T-cell (primary cell): ENCODE measurements at regions not wholly inside any gene's neighbourhood (a gene's known extent, or its start where the extent isn't known, plus 50 kb on each side); places are given as distances from the start of the nearest gene placed in this dataset.

Experiments
- ATAC-seq, 4 experiments: fragments of 200-7000 bp in 3 of 4; fragments of 150-1000 bp in 1 of 4; cut with Tn5 transposase; replicated peaks in 1 of 4; 1 replicate in 3 of 4; 2 replicates in 1 of 4; pipeline ENCODE4 v1.10.0; 2021; ENCODE audit warnings: moderate library complexity in 3 of 4, mild to moderate bottlenecking in 2 of 4, moderate number of reproducible peaks in 1 of 4
- CTCF ChIA-PET, 2 donors: fragments of 300-600 bp; sonication (Branson Sonifier 250); formaldehyde crosslinking; loops; one replicate each; lab custom pipeline; 2022; ENCODE audit warnings: antibody characterized with exemption in 2 of 2; lab: Charles Lee
- POLR2A ChIA-PET, 2 donors: fragments of 300-600 bp; sonication (Branson Sonifier 250); formaldehyde crosslinking; loops; one replicate each; lab custom pipeline; 2022; ENCODE audit warnings: antibody characterized with exemption in 2 of 2; lab: Charles Lee
- DNase-seq, 35 experiments: peaks; one replicate each; pipeline versions ENCODE4 v3.0.0 to v3.0.0-alpha.2; 2013 to 2023
- H3K27ac ChIP-seq: one replicate; pipeline ENCODE4 v1.5.1; 2013; ENCODE audit warnings: low read length
- H3K27me3 ChIP-seq, 2 experiments: replicated peaks in 1 of 2; 1 replicate in 1 of 2; 2 replicates in 1 of 2; pipeline versions ENCODE4 v1.6.1 to v1.7.0; 2013; ENCODE audit warnings: low read length in 1 of 2, mixed read lengths in 1 of 2; ENCODE audit not compliant: control insufficient read depth in 2 of 2, insufficient read depth in 2 of 2; ENCODE audit errors: extremely low read depth in 1 of 2
- H3K36me3 ChIP-seq, 2 donors: 1 replicate in 1 of 2; 2 replicates in 1 of 2; pipeline versions ENCODE4 v1.6.1 to v1.7.0; 2013; ENCODE audit warnings: low read length in 1 of 2; ENCODE audit not compliant: control insufficient read depth in 2 of 2, insufficient read depth in 1 of 2; ENCODE audit errors: extremely low read depth in 1 of 2
- H3K4me1 ChIP-seq, 2 experiments: 1 replicate in 1 of 2; 2 replicates in 1 of 2; pipeline versions ENCODE4 v1.6.1 to v1.7.0; 2013; ENCODE audit warnings: low read length in 2 of 2, mixed read lengths in 1 of 2; ENCODE audit not compliant: insufficient read depth in 2 of 2, control insufficient read depth in 1 of 2; ENCODE audit errors: extremely low read depth in 1 of 2
- H3K4me3 ChIP-seq, 2 donors: 1 replicate in 1 of 2; 2 replicates in 1 of 2; pipeline versions ENCODE4 v1.5.1 to v1.7.0; 2013; ENCODE audit warnings: mild to moderate bottlenecking in 2 of 2, low read length in 1 of 2, moderate library complexity in 1 of 2; ENCODE audit not compliant: control insufficient read depth in 1 of 2; ENCODE audit errors: extremely low read depth in 1 of 2
- H3K9me3 ChIP-seq: 2 replicates; pipeline ENCODE4 v1.7.0; 2013
- H3K27ac Mint-ChIP-seq, 2 donors: one replicate each; pipeline ENCODE4 v1.8.0; 2020 to 2021; ENCODE audit warnings: mild to moderate bottlenecking in 2 of 2, mixed read lengths in 2 of 2
- H3K27me3 Mint-ChIP-seq, 2 donors: one replicate each; pipeline ENCODE4 v1.8.0; 2021 to 2022; ENCODE audit warnings: mixed read lengths in 2 of 2
- H3K36me3 Mint-ChIP-seq: one replicate; pipeline ENCODE4 v1.8.0; 2021; ENCODE audit warnings: mixed read lengths
- H3K4me1 Mint-ChIP-seq, 3 donors: one replicate each; pipeline ENCODE4 v1.8.0; 2020 to 2022; ENCODE audit warnings: mixed read lengths in 3 of 3, mild to moderate bottlenecking in 1 of 3
- H3K4me3 Mint-ChIP-seq, 3 donors: one replicate each; pipeline ENCODE4 v1.8.0; 2020 to 2022; ENCODE audit warnings: mild to moderate bottlenecking in 3 of 3, mixed read lengths in 3 of 3, moderate library complexity in 3 of 3
- H3K9me3 Mint-ChIP-seq, 3 donors: one replicate each; pipeline ENCODE4 v1.8.0; 2020 to 2022; ENCODE audit warnings: mixed read lengths in 3 of 3
- WGBS: methylation state at CpG from one replicate; pipeline ENCODE4 v1.1.5; 2013; ENCODE audit warnings: missing lambda C conversion rate; ENCODE audit not compliant: insufficient coverage; 5-methylcytosine and 5-hydroxymethylcytosine counted together

GRCh38 chr17:12410717-12411116 is 255.0 kb upstream of the MYOCD start:
- ATAC-seq (no peak), DNase-seq (no peak)
- no peaks in the 10 kb centered on the region for H3K36me3 Mint-ChIP-seq
- no peaks in the 10 kb centered on the region for H3K27me3 ChIP-seq
- H3K27ac ChIP-seq, result no peak overlapping the region
- no peaks in the 10 kb centered on the region for H3K27me3 Mint-ChIP-seq
- H3K4me1 Mint-ChIP-seq, result no peaks in the 10 kb centered on the region
- no peak overlapping the region for H3K4me3 ChIP-seq
- H3K4me3 Mint-ChIP-seq, result no peak overlapping the region
- POLR2A ChIA-PET, result no interaction called here
- no peak overlapping the region for H3K27ac Mint-ChIP-seq
- no peaks in the 10 kb centered on the region for H3K36me3 ChIP-seq
- no peaks in the 10 kb centered on the region for H3K4me1 ChIP-seq
- no peaks in the 10 kb centered on the region for H3K9me3 ChIP-seq
- H3K9me3 Mint-ChIP-seq, result peaks cover 3 to 7% (median 6%) of the 10 kb centered on the region in 3 donors
- 91% methylated on average over 6 of the region's 6 CpGs for WGBS
- CTCF ChIA-PET, result no interaction called here

DNA sequence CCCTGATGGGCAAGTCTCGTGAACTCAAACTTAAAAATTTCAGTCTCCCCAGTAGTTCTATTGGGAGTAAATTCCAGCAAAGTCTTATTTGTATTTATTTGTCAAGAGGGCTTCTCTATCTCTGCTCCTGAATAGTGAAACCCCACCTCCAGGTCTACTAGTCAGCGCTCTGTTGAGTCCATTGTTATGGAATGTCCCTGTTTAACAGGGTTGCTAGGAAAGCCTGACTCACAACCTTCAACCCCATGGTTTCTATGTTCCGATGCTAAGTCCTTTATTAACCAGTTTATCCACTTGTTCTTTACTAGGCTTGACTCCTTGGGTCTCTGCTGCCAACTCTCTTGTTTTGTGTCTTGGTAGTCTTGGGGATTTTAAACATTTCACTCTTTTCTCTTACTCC is 250.7 kb upstream of the MYOCD start:
- Mint-ChIP-seq H3K4me3 (no peak overlapping the region), H3K4me1 (no peaks in the 10 kb centered on the region), H3K9me3 (peaks cover 3 to 17% (median 10%) of the 10 kb centered on the region in 3 donors), H3K27ac (no peak overlapping the region), H3K27me3 (no peaks in the 10 kb centered on the region), H3K36me3 (no peaks in the 10 kb centered on the region)
- CTCF ChIA-PET, result no interaction called here
- Histone ChIP-seq H3K27me3 (no peaks in the 10 kb centered on the region), H3K9me3 (no peaks in the 10 kb centered on the region), H3K4me1 (no peaks in the 10 kb centered on the region), H3K36me3 (no peaks in the 10 kb centered on the region), H3K4me3 (no peak overlapping the region), H3K27ac (no peak overlapping the region)
- no peak for ATAC-seq
- POLR2A ChIA-PET, result no interaction called here
- no peak for DNase-seq
- WGBS, result no CpG with 5 or more reads among the region's 3 CpGs

DNA sequence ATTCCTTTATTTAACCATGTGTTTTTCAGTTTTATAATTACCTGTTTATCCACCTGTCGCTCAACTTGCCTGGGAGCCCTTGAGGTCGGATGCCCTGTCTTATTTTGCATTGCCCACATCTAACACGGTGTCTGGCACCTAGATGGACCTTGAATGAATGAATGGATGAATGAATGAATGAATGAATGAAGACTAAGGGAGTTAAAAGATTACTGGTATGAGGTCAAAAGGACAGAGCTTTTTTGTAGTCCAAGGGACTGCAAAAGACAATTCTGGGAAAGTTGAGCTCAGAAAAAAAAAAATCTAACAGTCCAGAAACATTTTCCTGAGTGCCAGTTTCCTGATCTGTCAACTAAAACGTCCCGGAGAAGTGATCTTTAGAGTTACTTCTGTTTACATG is 244.6 kb upstream of the MYOCD start:
- Mint-ChIP-seq H3K27me3 (no peaks in the 10 kb centered on the region), H3K4me1 (no peaks in the 10 kb centered on the region), H3K9me3 (peaks cover 12 to 25% (median 22%) of the 10 kb centered on the region in 3 donors), H3K27ac (no peak overlapping the region), H3K36me3 (no peaks in the 10 kb centered on the region), H3K4me3 (no peak overlapping the region)
- 14% methylated on average over 2 of the region's 5 CpGs for WGBS
- Histone ChIP-seq H3K9me3 (no peaks in the 10 kb centered on the region), H3K4me1 (no peaks in the 10 kb centered on the region), H3K27me3 (no peaks in the 10 kb centered on the region), H3K36me3 (no peaks in the 10 kb centered on the region), H3K27ac (no peak overlapping the region), H3K4me3 (no peak overlapping the region)
- POLR2A ChIA-PET, result no interaction called here
- DNase-seq (no peak), ATAC-seq (no peak)
- CTCF ChIA-PET, result no interaction called here

DNA sequence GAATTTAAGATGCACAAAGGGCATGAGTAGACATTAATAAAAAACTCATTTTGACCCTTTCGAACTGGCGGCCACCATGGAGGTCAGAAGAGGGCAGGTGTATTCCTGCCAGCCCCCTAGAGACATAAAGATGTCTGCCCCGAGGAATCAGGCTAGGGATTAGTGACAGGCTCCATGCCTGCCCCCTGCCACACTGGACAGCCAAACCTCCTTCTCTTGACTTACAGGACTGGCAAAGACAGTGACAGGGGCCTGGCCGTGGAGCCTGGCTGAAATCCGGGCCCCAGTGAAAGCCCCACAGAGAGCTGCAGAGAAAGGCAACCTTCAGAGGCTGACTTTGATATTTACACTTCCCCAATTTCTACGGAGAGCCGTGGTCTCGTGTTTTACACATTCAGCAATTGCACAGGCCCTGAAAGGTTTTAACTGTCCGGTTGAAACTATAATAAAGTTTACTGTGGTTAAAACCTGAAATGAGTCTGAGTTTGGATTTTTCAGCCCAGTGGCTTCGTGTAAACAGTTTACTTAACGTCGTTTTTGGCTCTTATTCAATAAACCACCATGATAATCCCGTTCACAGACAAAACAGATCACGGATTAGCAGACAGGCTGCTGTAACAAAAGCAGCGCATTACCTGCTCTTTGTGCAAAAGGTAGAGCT is 243.9 kb upstream of the MYOCD start:
- ATAC-seq (no peak), DNase-seq (no peak)
- Histone ChIP-seq H3K4me3 (no peak overlapping the region), H3K36me3 (no peaks in the 10 kb centered on the region), H3K4me1 (no peaks in the 10 kb centered on the region), H3K27ac (no peak overlapping the region), H3K9me3 (no peaks in the 10 kb centered on the region), H3K27me3 (no peaks in the 10 kb centered on the region)
- Mint-ChIP-seq H3K9me3 (peaks cover 12 to 24% (median 22%) of the 10 kb centered on the region in 3 donors), H3K36me3 (no peaks in the 10 kb centered on the region), H3K27ac (no peak overlapping the region), H3K4me3 (no peak overlapping the region), H3K4me1 (no peaks in the 10 kb centered on the region), H3K27me3 (no peaks in the 10 kb centered on the region)
- 57% methylated on average over 9 of the region's 15 CpGs for WGBS
- CTCF ChIA-PET, result no interaction called here
- POLR2A ChIA-PET, result no interaction called here

DNA sequence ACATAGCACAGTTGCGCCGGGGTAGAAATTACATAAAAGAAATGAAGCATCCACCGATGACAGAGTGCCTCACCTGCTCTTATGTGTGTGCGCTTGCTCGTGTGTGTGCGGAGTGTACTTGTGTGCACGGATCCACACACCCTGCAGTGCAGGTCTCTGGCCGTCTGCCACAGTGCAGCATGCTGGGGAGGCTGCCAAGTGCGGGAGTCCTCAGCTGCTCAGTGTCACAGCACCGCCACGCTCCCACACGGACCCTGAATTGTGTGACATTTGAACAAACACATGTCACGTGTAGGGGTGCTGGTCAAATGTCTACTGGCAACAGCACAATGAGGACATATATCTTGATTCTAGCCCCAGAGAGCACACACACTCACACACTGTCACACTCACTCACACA is 243.0 kb upstream of the MYOCD start:
- no peak overlapping the region for H3K4me3 ChIP-seq
- H3K4me3 Mint-ChIP-seq, result no peak overlapping the region
- no peaks in the 10 kb centered on the region for H3K36me3 Mint-ChIP-seq
- ATAC-seq (no peak), DNase-seq (no peak)
- H3K36me3 ChIP-seq, result no peaks in the 10 kb centered on the region
- 93% methylated on average over 11 of the region's 13 CpGs for WGBS
- H3K27me3 ChIP-seq, result no peaks in the 10 kb centered on the region
- H3K27ac Mint-ChIP-seq, result no peak overlapping the region
- H3K4me1 ChIP-seq, result no peaks in the 10 kb centered on the region
- H3K9me3 Mint-ChIP-seq, result peaks cover 12 to 18% (median 17%) of the 10 kb centered on the region in 3 donors
- POLR2A ChIA-PET, result no interaction called here
- CTCF ChIA-PET, result no interaction called here
- H3K9me3 ChIP-seq, result no peaks in the 10 kb centered on the region
- no peaks in the 10 kb centered on the region for H3K27me3 Mint-ChIP-seq
- no peak overlapping the region for H3K27ac ChIP-seq
- H3K4me1 Mint-ChIP-seq, result no peaks in the 10 kb centered on the region

DNA sequence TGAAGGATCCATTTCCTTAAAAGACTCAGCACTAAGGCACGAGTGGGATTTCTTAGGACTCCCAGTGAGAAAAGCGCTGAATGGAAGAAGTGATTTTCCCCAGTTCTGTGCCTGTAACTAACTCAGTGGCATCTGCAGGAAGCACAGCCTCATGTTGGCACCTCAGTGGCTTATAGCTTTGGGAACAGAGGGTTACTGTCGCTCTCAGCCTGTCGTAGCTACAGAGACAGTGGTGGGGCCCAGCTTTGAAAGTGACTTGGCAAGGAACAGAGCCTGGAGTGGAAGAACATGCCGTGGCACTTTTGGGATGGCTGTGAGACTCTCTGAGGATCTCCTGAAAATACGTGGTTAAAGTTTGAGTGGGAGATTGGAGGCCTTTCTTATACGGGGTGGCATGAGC is 242.4 kb upstream of the MYOCD start:
- Mint-ChIP-seq H3K36me3 (no peaks in the 10 kb centered on the region), H3K9me3 (peaks cover 13 to 20% (median 14%) of the 10 kb centered on the region in 3 donors), H3K27ac (no peak overlapping the region), H3K4me1 (no peaks in the 10 kb centered on the region), H3K4me3 (no peak overlapping the region), H3K27me3 (no peaks in the 10 kb centered on the region)
- ATAC-seq (no peak), DNase-seq (no peak)
- H3K4me1 ChIP-seq, result no peaks in the 10 kb centered on the region
- H3K9me3 ChIP-seq, result no peaks in the 10 kb centered on the region
- H3K36me3 ChIP-seq, result no peaks in the 10 kb centered on the region
- WGBS, result 67% methylated on average over 6 of the region's 7 CpGs
- no peak overlapping the region for H3K27ac ChIP-seq
- no peaks in the 10 kb centered on the region for H3K27me3 ChIP-seq
- POLR2A ChIA-PET, result no interaction called here
- CTCF ChIA-PET, result no interaction called here
- no peak overlapping the region for H3K4me3 ChIP-seq

DNA sequence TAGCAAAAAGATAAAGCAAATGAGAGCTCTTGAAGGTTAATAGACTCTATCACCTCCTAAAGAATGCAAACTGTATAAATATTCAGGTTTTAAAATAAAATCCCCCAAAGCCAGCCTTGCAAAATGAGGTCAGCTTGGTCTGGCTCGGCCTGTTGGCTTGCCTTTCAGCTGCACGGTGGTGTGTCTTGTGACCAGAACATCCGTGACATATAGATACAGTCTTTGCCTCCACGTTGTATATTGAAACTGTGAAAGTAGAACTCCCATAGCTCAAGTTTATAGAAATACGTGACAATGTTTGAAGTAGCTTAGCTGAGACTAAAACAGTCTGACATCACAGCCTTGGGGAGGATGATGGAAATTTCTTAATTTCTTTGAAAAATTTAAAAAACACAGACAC is 236.6 kb upstream of the MYOCD start:
- H3K4me1 ChIP-seq, result no peaks in the 10 kb centered on the region
- ChIA-PET CTCF (no interaction called here), POLR2A (no interaction called here)
- no peak overlapping the region for H3K4me3 ChIP-seq
- ATAC-seq, result no peak
- no peaks in the 10 kb centered on the region for H3K27me3 ChIP-seq
- H3K27ac Mint-ChIP-seq, result no peak overlapping the region
- no peaks in the 10 kb centered on the region for H3K9me3 ChIP-seq
- H3K36me3 Mint-ChIP-seq, result no peaks in the 10 kb centered on the region
- no peak overlapping the region for H3K27ac ChIP-seq
- DNase-seq, result no peak
- 93% methylated on average over 3 of the region's 5 CpGs for WGBS
- H3K27me3 Mint-ChIP-seq, result no peaks in the 10 kb centered on the region
- peaks cover 17 to 32% (median 29%) of the 10 kb centered on the region in 3 donors for H3K9me3 Mint-ChIP-seq
- H3K36me3 ChIP-seq, result no peaks in the 10 kb centered on the region
- no peak overlapping the region for H3K4me3 Mint-ChIP-seq
- H3K4me1 Mint-ChIP-seq, result no peaks in the 10 kb centered on the region
